K562 (cell line): ENCODE measurements at regions not wholly inside any gene's neighbourhood (a gene's known extent, or its start where the extent isn't known, plus 50 kb on each side); places are given as distances from the start of the nearest gene placed in this dataset.
A peak's percentile ranks its signal among the peaks of the same experiment; 100 is the strongest.

Experiments used
- ATF3 ChIP-seq, 2 experiments: fragments of 450-650 bp in 1 of 2; sonication (generic) in 1 of 2; formaldehyde crosslinking in 1 of 2; IDR thresholded peaks in 1 of 2; conservative IDR thresholded peaks in 1 of 2; 2 replicates each; pipeline versions ENCODE4 v1.6.1 to v1.8.1; 2016 to 2023; ENCODE audit warnings: mild to moderate bottlenecking in 2 of 2, moderate library complexity in 2 of 2, inconsistent platforms in 1 of 2, missing genetic modification reagents in 1 of 2
- CBX3 ChIP-seq, 2 experiments: IDR thresholded peaks; 1 replicate in 1 of 2; 2 replicates in 1 of 2; pipeline ENCODE4 v1.6.1; 2012; ENCODE audit warnings: inconsistent platforms in 2 of 2, low read length in 2 of 2, borderline replicate concordance in 1 of 2, control low read depth in 1 of 2
- E2F1 ChIP-seq: sonication (generic); formaldehyde crosslinking; IDR thresholded peaks from 2 replicates; pipeline ENCODE4 v1.8.1; 2023; ENCODE audit warnings: mild to moderate bottlenecking, missing genetic modification reagents, moderate library complexity
- EP400 ChIP-seq: fragments of 450-650 bp; IDR thresholded peaks from 2 replicates; pipeline ENCODE4 v1.6.1; 2017; ENCODE audit warnings: antibody characterized with exemption, mild to moderate bottlenecking, moderate library complexity
- L3MBTL2 ChIP-seq: fragments of 450-650 bp; IDR thresholded peaks from 2 replicates; pipeline ENCODE4 v1.6.1; 2016; ENCODE audit warnings: mild to moderate bottlenecking, moderate library complexity
- MBD2 ChIP-seq: sonication (generic); IDR thresholded peaks from 2 replicates; pipeline ENCODE4 v1.6.1; 2016; ENCODE audit warnings: low read depth, borderline replicate concordance
- POLR2G ChIP-seq: fragments of 200-400 bp; formaldehyde crosslinking; IDR thresholded peaks from 2 replicates; pipeline ENCODE4 v1.6.1; 2017; ENCODE audit warnings: low read depth, mild to moderate bottlenecking, antibody characterized with exemption, low read length, moderate library complexity
- RHOXF2B ChIP-seq: fragments of 250-450 bp; sonication (Bioruptor Pico); conservative IDR thresholded peaks from 2 replicates; pipeline ENCODE4 v1.5.1; 2021
- SMAD4 ChIP-seq: fragments of 250-450 bp; sonication (Bioruptor Pico); conservative IDR thresholded peaks from 2 replicates; pipeline ENCODE4 v1.8.0; 2021; ENCODE audit warnings: inconsistent platforms, mild to moderate bottlenecking, moderate library complexity
- TFAP4 ChIP-seq: sonication (generic); formaldehyde crosslinking; IDR thresholded peaks from 2 replicates; pipeline ENCODE4 v1.8.0; 2022; ENCODE audit warnings: missing genetic modification reagents, mild to moderate bottlenecking, moderate library complexity, borderline replicate concordance
- THRB ChIP-seq: fragments of 450-650 bp; formaldehyde crosslinking; conservative IDR thresholded peaks from 2 replicates; pipeline ENCODE4 v1.4.0; 2022; ENCODE audit warnings: mild to moderate bottlenecking, missing genetic modification characterization
- TRIM28 ChIP-seq: fragments of 450-650 bp; IDR thresholded peaks from 2 replicates; pipeline ENCODE4 v1.6.1; 2017
- ZBTB12 ChIP-seq: fragments of 250-450 bp; sonication (Bioruptor Pico); IDR thresholded peaks from 2 replicates; pipeline ENCODE4 v1.4.0; 2020
- ZEB2 ChIP-seq: fragments of 450-650 bp; IDR thresholded peaks from 2 replicates; pipeline ENCODE4 v1.6.1; 2016
- ZFP36 ChIP-seq: fragments of 150-350 bp; IDR thresholded peaks from 2 replicates; pipeline ENCODE4 v1.6.1; 2018; ENCODE audit warnings: low read length, low read depth; ENCODE audit not compliant: partially characterized antibody
- ZNF253 ChIP-seq: fragments of 250-450 bp; sonication (Bioruptor Pico); conservative IDR thresholded peaks from 2 replicates; pipeline ENCODE4 v1.6.1; 2021; ENCODE audit warnings: mild to moderate bottlenecking
- ZNF766 ChIP-seq: fragments of 200-800 bp; sonication (Bioruptor generic); conservative IDR thresholded peaks from 2 replicates; pipeline ENCODE4 v1.6.1; 2016; ENCODE audit warnings: missing genetic modification characterization, missing compliant biosample characterization
- TF ChIP-seq, protein P1 (sequence below): fragments of 250-450 bp; sonication (Bioruptor Pico); IDR thresholded peaks from 2 replicates; pipeline ENCODE4 v1.8.0; 2022; ENCODE audit warnings: moderate library complexity, mild to moderate bottlenecking, inconsistent platforms

DNA sequence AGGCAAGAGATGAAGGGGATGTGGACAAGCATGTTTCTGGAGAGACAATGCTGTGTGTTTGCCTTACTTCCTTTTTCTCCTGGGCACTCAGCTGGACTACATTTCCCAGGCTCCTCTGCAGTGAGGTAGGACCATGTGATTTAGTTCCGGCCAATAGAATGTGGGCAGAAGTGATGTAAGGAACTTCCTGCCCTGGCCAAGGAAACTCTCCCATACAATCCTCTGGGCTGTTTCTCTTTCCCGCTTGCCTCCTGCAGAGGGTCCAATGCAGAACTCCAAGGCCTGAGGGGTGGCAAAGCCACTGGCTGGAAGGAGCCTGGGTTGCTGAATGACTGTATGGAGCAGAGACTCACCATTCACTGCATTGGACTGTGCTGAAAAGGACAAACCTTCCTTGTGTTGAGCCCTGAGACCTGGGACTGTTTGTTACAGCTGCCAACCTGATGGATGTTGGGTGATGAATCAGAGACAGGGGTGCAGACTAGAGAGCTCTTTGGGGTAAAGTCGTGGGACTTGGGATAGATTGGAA is 82.7 kb upstream of the SLC6A6 start (continued):
- TF ChIP-seq ZBTB12 = peak; percentile 48; the same call in 1 of the 2 replicates
- peak in 1 of 2 experiments; percentile 68; a peak in 2 of 3 replicates for TF ChIP-seq CBX3 (IDR thresholded peaks at IDR 0.05; ENCODE audit: borderline replicate concordance in 1 of 2, low read length in 2 of 2)
- 0 out of 2 replicates have a peak, but pooled peaks have one; percentile 33 for TF ChIP-seq THRB (CRISPR knock-in tag)
- no peak for TF ChIP-seq RHOXF2B (CRISPR knock-in tag)
- peak; percentile 91 for TF ChIP-seq ZFP36
- TF ChIP-seq ATF3 (IDR thresholded peaks at IDR 0.05) = peak; percentile 71; the same call in 1 of the 2 replicates
- 0 out of 2 replicates have a peak, but pooled peaks have one; percentile 55 for TF ChIP-seq ATF3 (CRISPR knock-in tag; conservative IDR thresholded peaks at IDR 0.05)
- peak; percentile 89 for TF ChIP-seq MBD2
- TF ChIP-seq TFAP4 (CRISPR knock-in tag) = peak; percentile 58; the same call in 1 of the 2 replicates
- 0 out of 2 replicates have a peak, but pooled peaks have one; percentile 13 for TF ChIP-seq EP400
- TF ChIP-seq ZNF253 = no peak
- TF ChIP-seq, protein P1, sequence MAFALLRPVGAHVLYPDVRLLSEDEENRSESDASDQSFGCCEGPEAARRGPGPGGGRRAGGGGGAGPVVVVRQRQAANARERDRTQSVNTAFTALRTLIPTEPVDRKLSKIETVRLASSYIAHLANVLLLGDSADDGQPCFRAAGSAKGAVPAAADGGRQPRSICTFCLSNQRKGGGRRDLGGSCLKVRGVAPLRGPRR (CRISPR knock-in tag) = no peak
- TF ChIP-seq SMAD4 (CRISPR knock-in tag) = peak; percentile 65
- TF ChIP-seq L3MBTL2 = peak; percentile 58; the same call in 1 of the 2 replicates
- 0 out of 2 replicates have a peak, but pooled peaks have one; percentile 57 for TF ChIP-seq ZNF766 (CRISPR knock-in tag)
- TF ChIP-seq E2F1 (CRISPR knock-in tag) = peak; percentile 95
- TF ChIP-seq ZEB2 = 0 out of 2 replicates have a peak, but pooled peaks have one; percentile 8
- TF ChIP-seq TRIM28 = peak; percentile 90
- TF ChIP-seq POLR2G = no peak
